ENCODE measurements at regions not wholly inside any gene's neighbourhood (a gene's known extent, or its start where the extent isn't known, plus 50 kb on each side); places are given as distances from the start of the nearest gene placed in this dataset.

DNA sequence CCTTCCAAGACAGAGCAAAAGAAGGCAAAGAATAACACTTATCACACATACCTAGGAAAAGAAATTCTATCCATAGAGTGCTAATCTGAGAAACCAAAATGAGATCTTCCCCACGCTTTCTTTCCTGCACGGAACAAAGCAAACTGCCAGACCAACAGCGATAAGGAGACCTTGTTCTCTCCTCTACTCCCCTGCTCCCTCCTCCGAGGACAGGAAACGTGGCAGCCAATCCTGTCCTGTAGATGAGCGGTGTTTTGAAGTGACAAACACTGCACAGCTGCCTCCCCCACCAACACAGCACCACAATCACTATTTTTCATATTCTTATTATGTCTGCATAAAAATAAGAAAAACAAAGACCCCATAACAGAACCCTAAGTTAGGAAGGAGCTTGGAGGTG lies 113.9 kb upstream of the IRS2 start:
- TF ChIP-seq POLR2A (IDR thresholded peaks at IDR 0.05) = no peak
- TF ChIP-seq, protein P1, sequence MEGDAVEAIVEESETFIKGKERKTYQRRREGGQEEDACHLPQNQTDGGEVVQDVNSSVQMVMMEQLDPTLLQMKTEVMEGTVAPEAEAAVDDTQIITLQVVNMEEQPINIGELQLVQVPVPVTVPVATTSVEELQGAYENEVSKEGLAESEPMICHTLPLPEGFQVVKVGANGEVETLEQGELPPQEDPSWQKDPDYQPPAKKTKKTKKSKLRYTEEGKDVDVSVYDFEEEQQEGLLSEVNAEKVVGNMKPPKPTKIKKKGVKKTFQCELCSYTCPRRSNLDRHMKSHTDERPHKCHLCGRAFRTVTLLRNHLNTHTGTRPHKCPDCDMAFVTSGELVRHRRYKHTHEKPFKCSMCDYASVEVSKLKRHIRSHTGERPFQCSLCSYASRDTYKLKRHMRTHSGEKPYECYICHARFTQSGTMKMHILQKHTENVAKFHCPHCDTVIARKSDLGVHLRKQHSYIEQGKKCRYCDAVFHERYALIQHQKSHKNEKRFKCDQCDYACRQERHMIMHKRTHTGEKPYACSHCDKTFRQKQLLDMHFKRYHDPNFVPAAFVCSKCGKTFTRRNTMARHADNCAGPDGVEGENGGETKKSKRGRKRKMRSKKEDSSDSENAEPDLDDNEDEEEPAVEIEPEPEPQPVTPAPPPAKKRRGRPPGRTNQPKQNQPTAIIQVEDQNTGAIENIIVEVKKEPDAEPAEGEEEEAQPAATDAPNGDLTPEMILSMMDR (IDR thresholded peaks at IDR 0.05) = no peak

Data from thyroid gland (tissue), 4 donors.